22Rv1 (cell line): ENCODE measurements at regions not wholly inside any gene's neighbourhood (a gene's known extent, or its start where the extent isn't known, plus 50 kb on each side); places are given as distances from the start of the nearest gene placed in this dataset.

Source experiments
- ZFX ChIP-seq: fragments of 450-650 bp; IDR thresholded peaks from 2 replicates; pipeline ENCODE4 v1.6.1; 2017; ENCODE audit warnings: antibody characterized with exemption, borderline replicate concordance
- TF ChIP-seq, protein P1 (sequence below): fragments of 450-650 bp; IDR thresholded peaks from 2 replicates; pipeline ENCODE4 v1.5.1; 2017; ENCODE audit warnings: mild to moderate bottlenecking

DNA sequence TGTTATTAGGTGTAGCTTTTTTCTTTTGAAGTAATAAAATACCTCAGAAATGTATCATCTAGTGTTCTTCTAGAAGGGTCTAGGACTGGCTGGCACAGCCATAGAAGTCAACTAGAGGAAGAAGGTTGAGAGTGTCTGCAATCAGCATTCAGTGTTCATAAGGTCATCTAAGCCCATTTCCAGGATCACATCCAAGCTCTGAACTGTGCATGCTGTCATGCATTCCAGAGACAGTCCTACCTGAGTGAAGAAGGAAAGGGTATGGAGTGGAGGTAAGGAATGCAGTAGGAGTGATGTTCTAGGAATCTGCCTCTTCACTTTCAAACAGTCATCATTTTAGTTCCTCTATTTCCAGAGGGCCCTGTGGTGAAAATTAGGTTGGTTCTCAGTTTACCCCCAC, 789.7 kb downstream of the GATA3 start:
- TF ChIP-seq, protein P1, sequence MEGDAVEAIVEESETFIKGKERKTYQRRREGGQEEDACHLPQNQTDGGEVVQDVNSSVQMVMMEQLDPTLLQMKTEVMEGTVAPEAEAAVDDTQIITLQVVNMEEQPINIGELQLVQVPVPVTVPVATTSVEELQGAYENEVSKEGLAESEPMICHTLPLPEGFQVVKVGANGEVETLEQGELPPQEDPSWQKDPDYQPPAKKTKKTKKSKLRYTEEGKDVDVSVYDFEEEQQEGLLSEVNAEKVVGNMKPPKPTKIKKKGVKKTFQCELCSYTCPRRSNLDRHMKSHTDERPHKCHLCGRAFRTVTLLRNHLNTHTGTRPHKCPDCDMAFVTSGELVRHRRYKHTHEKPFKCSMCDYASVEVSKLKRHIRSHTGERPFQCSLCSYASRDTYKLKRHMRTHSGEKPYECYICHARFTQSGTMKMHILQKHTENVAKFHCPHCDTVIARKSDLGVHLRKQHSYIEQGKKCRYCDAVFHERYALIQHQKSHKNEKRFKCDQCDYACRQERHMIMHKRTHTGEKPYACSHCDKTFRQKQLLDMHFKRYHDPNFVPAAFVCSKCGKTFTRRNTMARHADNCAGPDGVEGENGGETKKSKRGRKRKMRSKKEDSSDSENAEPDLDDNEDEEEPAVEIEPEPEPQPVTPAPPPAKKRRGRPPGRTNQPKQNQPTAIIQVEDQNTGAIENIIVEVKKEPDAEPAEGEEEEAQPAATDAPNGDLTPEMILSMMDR: no peak
- TF ChIP-seq ZFX: no peak
